AG04450 (cell line): ENCODE measurements at regions not wholly inside any gene's neighbourhood (a gene's known extent, or its start where the extent isn't known, plus 50 kb on each side); places are given as distances from the start of the nearest gene placed in this dataset.

Experiments used
- CTCF ChIA-PET: fragments of 300-600, 350-600 bp; formaldehyde crosslinking; extraction: SDS; loops from one replicate; lab custom pipeline; 2022; ENCODE audit warnings: antibody characterized with exemption, inconsistent platforms; lab: Charles Lee
- POLR2A ChIA-PET: fragments of 350-600 bp; formaldehyde crosslinking; extraction: SDS; loops from one replicate; lab custom pipeline; 2021; ENCODE audit warnings: antibody characterized with exemption, inconsistent platforms; lab: Yijun Ruan, JAX
- DNase-seq: peaks from one replicate; pipeline ENCODE4 v3.0.0-alpha.2; 2011; ENCODE audit warnings: low read depth, low spot score
- H3K27ac ChIP-seq: one replicate; pipeline ENCODE4 v1.5.1; 2012; ENCODE audit warnings: low read depth, low read length, control low read depth
- H3K27me3 ChIP-seq: one replicate; pipeline ENCODE4 v1.6.0; 2012; ENCODE audit warnings: low read length; ENCODE audit not compliant: control insufficient read depth, insufficient read depth
- H3K4me3 ChIP-seq: 2 replicates; pipeline ENCODE4 v1.5.1; 2011; ENCODE audit warnings: mild to moderate bottlenecking, low read depth, low read length, control low read depth
- H3K9me3 ChIP-seq: 2 replicates; pipeline ENCODE4 v1.5.1; 2012; ENCODE audit warnings: low read length; ENCODE audit not compliant: control insufficient read depth, insufficient read depth
- TF ChIP-seq, protein P1 (sequence below): IDR thresholded peaks from 2 replicates; pipeline ENCODE4 v1.5.1; 2011; ENCODE audit warnings: low read depth, low read length, control low read depth, inconsistent platforms

DNA sequence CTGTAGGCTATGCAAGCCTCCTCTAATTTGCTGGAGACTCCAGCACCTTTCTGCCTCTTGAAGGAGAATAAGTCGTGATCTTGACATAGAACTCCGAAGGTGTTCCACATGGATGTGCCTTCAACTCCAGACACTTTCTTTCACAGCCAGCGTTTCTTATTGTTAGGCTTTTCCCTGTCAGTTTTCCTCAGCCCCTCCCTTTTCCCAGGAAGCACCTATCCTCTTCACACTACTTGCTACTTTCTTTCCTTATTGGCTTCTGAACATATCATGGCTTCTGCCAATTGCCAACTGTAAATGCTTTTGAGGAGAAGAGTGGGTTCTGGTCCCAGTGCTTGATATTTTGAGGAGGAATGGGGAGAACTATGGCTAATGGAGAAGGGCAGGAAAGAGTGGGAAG lies 216.3 kb upstream of the PGR start:
- POLR2A ChIA-PET: no interaction called here

DNA sequence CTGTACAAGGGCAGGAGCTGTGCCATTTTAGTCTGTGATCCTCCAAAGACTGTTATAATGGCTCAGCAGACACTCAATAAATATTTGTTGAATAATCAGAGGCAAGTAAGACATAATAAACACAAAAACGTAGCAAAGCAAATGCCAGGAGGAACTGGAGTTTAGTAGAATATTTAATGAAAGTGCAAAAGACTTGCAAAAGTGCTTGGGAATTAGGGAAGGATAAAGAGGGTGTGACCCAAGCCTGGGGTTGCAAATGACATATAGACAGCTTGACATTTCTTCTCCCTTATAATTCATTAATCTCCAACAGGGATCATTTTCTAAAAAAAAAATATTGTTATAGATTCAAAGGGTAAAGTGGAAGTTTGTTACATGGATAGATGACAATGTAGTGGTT lies 212.7 kb upstream of the PGR start:
- TF ChIP-seq, protein P1, sequence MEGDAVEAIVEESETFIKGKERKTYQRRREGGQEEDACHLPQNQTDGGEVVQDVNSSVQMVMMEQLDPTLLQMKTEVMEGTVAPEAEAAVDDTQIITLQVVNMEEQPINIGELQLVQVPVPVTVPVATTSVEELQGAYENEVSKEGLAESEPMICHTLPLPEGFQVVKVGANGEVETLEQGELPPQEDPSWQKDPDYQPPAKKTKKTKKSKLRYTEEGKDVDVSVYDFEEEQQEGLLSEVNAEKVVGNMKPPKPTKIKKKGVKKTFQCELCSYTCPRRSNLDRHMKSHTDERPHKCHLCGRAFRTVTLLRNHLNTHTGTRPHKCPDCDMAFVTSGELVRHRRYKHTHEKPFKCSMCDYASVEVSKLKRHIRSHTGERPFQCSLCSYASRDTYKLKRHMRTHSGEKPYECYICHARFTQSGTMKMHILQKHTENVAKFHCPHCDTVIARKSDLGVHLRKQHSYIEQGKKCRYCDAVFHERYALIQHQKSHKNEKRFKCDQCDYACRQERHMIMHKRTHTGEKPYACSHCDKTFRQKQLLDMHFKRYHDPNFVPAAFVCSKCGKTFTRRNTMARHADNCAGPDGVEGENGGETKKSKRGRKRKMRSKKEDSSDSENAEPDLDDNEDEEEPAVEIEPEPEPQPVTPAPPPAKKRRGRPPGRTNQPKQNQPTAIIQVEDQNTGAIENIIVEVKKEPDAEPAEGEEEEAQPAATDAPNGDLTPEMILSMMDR: no peak
- ChIA-PET POLR2A (no interaction called here), CTCF (no interaction called here)
- H3K27me3 ChIP-seq: no peaks in the 10 kb centered on the region
- no peaks in the 10 kb centered on the region for H3K9me3 ChIP-seq
- H3K27ac ChIP-seq: no peak overlapping the region
- H3K4me3 ChIP-seq: no peak overlapping the region
- DNase-seq: no peak

More for the DNA sequence above, 216.3 kb upstream of the PGR start:
- TF ChIP-seq, protein P1: no peak
- CTCF ChIA-PET: no interaction called here
- Histone ChIP-seq H3K9me3 (no peaks in the 10 kb centered on the region), H3K4me3 (no peak overlapping the region), H3K27ac (no peak overlapping the region), H3K27me3 (no peaks in the 10 kb centered on the region)
- no peak for DNase-seq

DNA sequence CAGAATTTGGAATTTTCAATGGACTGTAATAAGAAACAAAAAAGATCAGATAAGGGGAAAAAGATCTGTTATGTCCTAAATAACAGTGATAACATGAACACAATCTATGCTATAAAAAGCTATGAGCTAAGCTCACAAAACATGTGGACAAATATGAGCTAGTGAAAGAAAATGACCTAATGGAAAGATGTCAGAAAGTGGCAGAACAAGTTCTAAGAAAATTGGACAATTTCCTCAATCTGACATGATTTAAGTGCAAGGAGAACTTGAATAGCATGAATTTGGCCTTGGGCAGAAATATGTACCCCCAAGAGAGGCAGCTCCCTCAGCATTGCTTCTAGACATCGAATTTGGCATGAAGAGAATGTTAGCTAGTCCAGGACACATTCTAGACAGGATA lies 212.0 kb upstream of the PGR start:
- no peaks in the 10 kb centered on the region for H3K27me3 ChIP-seq
- H3K27ac ChIP-seq: no peak overlapping the region
- no peak for DNase-seq
- ChIA-PET POLR2A (no interaction called here), CTCF (no interaction called here)
- TF ChIP-seq, protein P1: no peak
- H3K4me3 ChIP-seq: no peak overlapping the region
- H3K9me3 ChIP-seq: no peaks in the 10 kb centered on the region

DNA sequence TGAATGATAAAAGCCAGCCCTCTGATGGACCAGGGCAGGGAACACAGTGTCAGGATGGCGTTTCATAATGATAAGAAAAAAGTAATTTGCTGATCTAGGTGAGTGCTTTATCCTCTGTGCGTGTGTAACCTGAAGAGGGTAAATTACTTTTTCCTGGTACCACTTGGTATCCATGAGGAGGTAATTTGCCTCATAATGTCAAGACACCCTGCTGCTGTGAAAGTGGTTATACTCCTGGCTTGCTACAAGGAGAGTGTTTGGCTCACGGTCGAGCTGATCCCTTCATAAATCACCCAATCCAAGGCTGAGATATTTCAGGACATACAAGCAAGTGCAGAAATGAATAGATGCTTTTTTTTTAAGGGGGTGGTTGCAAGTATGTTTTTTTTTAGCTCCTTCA lies 207.2 kb upstream of the PGR start:
- Histone ChIP-seq H3K4me3 (no peak overlapping the region), H3K27ac (no peak overlapping the region), H3K27me3 (no peaks in the 10 kb centered on the region), H3K9me3 (no peaks in the 10 kb centered on the region)
- DNase-seq: no peak
- POLR2A ChIA-PET: no interaction called here
- TF ChIP-seq, protein P1: no peak
- CTCF ChIA-PET: no interaction called here

DNA sequence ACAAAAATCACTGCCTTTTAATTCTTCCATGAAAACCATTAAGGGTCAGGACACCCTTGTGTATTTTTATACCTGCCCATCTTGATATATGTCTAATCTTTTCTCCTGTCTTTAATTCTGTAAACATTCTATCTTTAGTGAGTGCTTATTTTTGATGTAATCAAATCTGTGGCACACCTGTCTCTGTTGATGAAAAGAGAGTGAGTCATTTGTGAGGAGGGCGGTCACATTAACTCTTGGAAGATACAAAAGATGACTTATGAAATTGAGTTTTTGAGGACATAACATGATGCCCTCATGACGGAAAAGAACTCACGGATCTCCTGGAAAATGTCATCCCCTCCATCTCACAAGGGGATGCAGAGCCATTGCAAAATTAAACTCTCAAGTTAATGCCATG lies 206.5 kb upstream of the PGR start:
- ChIA-PET CTCF (no interaction called here), POLR2A (no interaction called here)
- no peak overlapping the region for H3K4me3 ChIP-seq
- TF ChIP-seq, protein P1: no peak
- H3K27me3 ChIP-seq: no peaks in the 10 kb centered on the region
- H3K27ac ChIP-seq: no peak overlapping the region
- DNase-seq: no peak
- H3K9me3 ChIP-seq: no peaks in the 10 kb centered on the region
